Left ventricle myocardium inferior (tissue), 1 donor: ENCODE measurements at regions not wholly inside any gene's neighbourhood (a gene's known extent, or its start where the extent isn't known, plus 50 kb on each side); places are given as distances from the start of the nearest gene placed in this dataset.

ENCODE experiments used
- DNase-seq: peaks from one replicate; pipeline ENCODE4 v3.0.0-alpha.2; 2020
- H3K27ac ChIP-seq: fragments of 200-600 bp; replicated peaks from 2 replicates; pipeline ENCODE4 v1.8.0; 2021
- H3K27me3 ChIP-seq: fragments of 200-600 bp; 2 replicates; pipeline ENCODE4 v1.8.0; 2021; ENCODE audit warnings: low read depth
- H3K36me3 ChIP-seq: fragments of 200-600 bp; 2 replicates; pipeline ENCODE4 v1.8.0; 2021
- H3K4me1 ChIP-seq: fragments of 200-600 bp; 2 replicates; pipeline ENCODE4 v1.8.0; 2021
- H3K4me3 ChIP-seq: fragments of 200-600 bp; 2 replicates; pipeline ENCODE4 v1.8.0; 2021; ENCODE audit warnings: mild to moderate bottlenecking, moderate library complexity
- H3K9me3 ChIP-seq: fragments of 200-600 bp; replicated peaks from 2 replicates; pipeline ENCODE4 v1.8.0; 2021
- intact Hi-C: fragments of 100-400 bp; cut with micrococcal nuclease; formaldehyde crosslinking; loops from one replicate; pipeline ENCODE4 v1.11.0; 2022
- TF ChIP-seq, protein P1 (sequence below): fragments of 200-600 bp; IDR thresholded peaks from 2 replicates; pipeline ENCODE4 v1.8.0; 2021; ENCODE audit warnings: antibody characterized with exemption, mild to moderate bottlenecking, borderline replicate concordance
- donor health status: DM: no; HTN: yes; CAD: no; lungs with severe emphysema.

DNA sequence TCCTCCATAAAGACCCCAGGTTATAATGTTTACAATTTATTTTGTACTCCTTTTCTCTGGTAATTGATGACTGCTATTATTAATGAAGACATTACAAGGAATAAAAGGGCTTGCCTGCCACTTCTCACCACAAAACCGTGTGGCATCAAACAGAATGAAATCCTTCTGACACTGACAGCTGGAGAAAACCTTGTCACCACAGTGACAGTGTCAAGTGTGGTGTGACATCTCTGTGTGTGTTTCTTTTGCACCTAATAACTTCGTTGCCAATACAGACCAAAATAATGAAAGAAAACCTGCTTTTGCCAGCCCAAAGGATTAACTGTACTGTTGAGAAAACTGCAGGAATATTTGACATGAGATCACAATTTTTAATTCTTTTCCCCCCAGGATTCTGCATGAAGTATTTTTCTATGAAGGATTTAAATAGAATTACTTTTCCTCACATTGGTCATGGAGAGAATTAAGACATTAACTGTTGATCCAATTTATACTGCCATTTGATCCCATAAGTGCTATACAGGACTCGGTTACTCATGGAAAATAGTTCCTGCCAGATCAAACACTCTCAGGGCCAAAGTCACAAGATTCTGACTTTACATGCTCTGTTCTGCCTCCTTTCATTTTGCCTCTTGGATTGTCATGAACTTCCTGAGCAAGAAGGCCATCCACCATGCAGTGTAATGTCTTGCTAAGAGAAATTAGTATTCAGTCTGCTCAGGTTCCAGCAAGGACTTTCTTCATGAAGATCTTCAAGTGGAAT, 60.4 kb upstream of the IFNG-AS1 start:
- intact Hi-C loops = no loop called here
- H3K27me3 ChIP-seq = no peaks in the 10 kb centered on the region
- no peak for DNase-seq
- peak overlapping the region; percentile 65 for H3K27ac ChIP-seq
- H3K4me3 ChIP-seq = no peak overlapping the region
- H3K9me3 ChIP-seq = no peaks in the 10 kb centered on the region
- no peaks in the 10 kb centered on the region for H3K36me3 ChIP-seq
- H3K4me1 ChIP-seq = peaks cover 37% of the 10 kb centered on the region
- TF ChIP-seq, protein P1, sequence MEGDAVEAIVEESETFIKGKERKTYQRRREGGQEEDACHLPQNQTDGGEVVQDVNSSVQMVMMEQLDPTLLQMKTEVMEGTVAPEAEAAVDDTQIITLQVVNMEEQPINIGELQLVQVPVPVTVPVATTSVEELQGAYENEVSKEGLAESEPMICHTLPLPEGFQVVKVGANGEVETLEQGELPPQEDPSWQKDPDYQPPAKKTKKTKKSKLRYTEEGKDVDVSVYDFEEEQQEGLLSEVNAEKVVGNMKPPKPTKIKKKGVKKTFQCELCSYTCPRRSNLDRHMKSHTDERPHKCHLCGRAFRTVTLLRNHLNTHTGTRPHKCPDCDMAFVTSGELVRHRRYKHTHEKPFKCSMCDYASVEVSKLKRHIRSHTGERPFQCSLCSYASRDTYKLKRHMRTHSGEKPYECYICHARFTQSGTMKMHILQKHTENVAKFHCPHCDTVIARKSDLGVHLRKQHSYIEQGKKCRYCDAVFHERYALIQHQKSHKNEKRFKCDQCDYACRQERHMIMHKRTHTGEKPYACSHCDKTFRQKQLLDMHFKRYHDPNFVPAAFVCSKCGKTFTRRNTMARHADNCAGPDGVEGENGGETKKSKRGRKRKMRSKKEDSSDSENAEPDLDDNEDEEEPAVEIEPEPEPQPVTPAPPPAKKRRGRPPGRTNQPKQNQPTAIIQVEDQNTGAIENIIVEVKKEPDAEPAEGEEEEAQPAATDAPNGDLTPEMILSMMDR = no peak

DNA sequence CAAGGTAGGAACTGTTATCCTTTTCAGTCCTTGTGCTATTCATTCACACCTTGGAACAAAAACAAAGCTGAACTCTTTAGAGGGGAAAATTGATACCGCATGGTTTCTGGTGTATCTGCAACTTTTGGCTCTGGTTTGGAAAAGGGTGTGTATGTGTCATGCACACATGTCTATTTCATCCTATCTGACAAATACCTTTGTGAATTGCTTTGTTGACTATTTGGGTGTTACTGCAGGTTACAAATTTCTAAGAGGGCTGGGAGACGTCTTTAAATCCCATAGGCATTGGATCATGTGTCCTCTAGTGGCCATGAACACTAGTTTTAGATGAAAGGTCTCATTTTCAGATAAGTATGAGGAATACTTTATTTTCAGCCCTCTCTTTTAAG, 59.9 kb upstream of the IFNG-AS1 start:
- peak overlapping the region; percentile 65 for H3K27ac ChIP-seq
- TF ChIP-seq, protein P1 = no peak
- H3K27me3 ChIP-seq = no peaks in the 10 kb centered on the region
- peaks cover 37% of the 10 kb centered on the region for H3K4me1 ChIP-seq
- intact Hi-C loops = no loop called here
- no peak for DNase-seq
- no peaks in the 10 kb centered on the region for H3K9me3 ChIP-seq
- H3K36me3 ChIP-seq = no peaks in the 10 kb centered on the region
- no peak overlapping the region for H3K4me3 ChIP-seq

DNA sequence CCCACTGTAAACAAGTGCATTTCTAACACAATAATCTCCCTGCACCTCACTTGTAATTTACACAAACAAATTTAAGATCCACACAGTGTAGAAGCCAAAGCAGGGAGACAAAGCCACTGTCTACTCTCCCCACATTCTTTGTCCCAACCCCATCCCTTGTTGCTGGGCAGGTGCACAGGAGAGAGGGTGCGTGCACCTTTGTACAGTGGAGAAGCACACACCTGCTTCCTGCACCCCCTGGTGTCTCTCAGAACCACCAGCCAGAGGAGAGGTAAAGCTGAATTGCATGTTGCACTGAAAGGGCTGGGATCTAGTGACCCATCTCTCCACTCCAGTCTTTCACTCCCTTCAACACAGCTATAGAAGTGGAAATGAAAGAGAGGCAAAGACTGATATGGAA, 51.4 kb upstream of the IFNG-AS1 start:
- Histone ChIP-seq H3K4me1 (peaks cover 18% of the 10 kb centered on the region), H3K36me3 (no peaks in the 10 kb centered on the region), H3K27ac (no peak overlapping the region), H3K27me3 (no peaks in the 10 kb centered on the region), H3K4me3 (no peak overlapping the region), H3K9me3 (no peaks in the 10 kb centered on the region)
- TF ChIP-seq, protein P1 = no peak
- no peak for DNase-seq
- intact Hi-C loops = no loop called here
